SKM-1 (cell line): ENCODE measurements at regions not wholly inside any gene's neighbourhood (a gene's known extent, or its start where the extent isn't known, plus 50 kb on each side); places are given as distances from the start of the nearest gene placed in this dataset.
"Not testable (repeated sequence)": the region's sequence is repeated elsewhere in the genome, so short reads cannot be mapped to it uniquely, and the experiment has no call there.

Experiments used
- DNase-seq: peaks from one replicate; lab custom pipeline; 2025; ENCODE audit not compliant: unreplicated experiment; lab: John Stamatoyannopoulos, UW

DNA sequence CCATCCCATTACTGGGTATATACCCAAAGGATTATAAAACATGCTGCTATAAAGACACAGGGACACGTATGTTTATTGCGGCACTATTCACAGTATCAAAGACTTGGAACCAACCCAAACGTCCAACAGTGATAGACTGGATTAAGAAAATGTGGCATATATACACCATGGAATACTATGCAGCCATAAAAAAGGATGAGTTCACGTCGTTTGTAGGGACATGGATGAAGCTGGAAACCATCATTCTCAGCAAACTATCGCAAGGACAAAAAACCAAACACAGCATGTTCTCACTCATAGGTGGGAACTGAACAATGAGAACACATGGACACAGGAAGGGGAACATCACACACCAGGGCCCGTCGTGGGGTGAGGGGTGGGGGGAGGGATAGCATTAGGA is 106.1 kb downstream of the CHD1L start:
- DNase-seq: not testable (repeated sequence)

DNA sequence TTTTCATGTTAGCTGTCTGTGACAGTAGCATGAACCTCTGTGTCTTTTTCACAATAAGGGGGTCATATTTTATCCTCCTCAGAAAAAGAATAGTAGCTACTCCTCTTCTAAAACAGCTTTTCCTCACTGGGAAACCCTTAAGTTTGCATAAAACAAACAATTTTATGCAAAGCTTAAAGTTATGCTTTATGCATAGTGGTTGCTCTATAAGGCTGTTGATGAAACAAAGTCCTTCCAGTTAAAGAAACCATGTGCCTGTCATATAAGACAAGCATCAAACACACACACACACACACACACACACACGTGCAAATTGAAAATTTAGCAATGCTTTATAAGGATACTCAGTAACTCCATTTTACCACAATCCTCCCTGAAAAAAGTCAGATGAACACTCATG is 107.0 kb downstream of the CHD1L start:
- no peak for DNase-seq

DNA sequence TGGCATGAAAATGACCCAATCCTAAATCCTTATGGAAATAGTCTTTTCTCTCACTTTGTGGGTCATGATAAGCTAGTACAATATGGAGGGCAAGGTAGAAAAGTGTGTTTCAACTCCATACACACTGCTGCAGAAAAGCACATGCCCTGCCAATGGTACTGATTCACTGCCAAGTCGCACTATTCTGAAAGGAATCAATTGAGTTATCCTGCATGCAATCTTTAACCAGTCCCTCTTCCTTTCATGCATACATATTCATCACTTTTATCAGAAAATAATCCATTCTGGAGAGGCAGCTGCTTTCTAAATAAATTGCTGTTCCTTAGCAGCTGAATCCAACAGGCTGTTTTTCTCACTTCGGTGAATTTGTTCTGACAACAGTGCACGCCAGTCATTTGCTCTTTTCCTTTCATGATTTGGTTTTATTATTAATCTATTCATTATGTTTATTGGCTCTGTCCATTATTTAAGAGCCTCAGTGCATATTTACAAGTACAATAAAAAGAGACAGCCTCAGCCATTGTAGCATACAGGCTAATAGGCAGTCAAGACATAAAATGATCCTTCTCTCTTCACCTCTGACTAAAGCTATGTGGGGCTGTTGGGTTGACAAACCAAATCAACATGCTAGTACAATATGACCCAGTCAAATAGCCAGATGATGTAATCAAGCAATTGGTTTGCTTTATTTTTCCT is 108.8 kb downstream of the CHD1L start:
- no peak for DNase-seq

DNA sequence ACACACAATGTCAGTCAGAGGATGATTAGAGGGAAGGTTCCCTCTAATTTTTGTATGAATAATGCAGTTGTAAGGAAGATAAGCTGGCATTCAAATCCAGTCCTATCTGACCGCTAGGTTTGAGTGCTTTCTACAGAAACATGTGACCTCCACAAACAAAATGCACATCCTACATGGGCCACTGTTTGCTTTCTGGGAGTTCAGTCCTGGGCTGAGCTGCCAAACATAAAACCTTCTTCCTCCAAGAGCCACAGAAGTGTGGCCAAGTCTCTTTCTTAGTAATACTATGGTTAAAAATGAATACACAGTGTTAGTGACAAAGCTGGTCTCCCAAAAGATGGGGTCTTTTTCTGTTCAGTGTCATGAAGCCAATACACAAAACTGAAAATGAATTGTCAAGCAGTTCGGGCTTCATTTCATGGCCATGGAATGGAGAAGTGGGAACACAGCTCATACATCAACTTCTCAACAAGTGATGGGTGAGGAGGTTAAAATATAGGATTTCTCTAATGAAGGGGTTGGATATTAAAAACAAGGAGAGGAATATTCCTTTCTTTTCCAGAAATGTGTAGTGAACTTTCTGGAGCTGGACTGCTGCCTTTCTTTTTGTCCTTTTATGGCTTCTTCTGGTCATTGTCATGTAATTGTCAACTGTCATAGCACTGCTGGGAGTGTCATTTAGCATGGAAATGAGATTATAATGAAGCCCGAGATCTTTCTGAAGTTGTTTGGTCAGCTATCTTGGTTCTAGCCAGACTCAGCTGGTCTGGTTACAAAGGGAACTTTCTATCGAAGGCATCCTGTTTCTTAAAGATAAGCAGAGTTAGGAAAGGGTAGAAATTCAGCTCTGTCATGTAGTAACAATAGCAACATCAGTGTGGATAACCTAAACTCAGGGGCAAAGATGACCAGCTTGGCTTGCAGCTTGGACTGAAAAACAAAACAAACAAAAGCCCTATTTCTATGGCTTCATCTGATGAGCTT is 135.1 kb downstream of the CHD1L start:
- DNase-seq: no peak

DNA sequence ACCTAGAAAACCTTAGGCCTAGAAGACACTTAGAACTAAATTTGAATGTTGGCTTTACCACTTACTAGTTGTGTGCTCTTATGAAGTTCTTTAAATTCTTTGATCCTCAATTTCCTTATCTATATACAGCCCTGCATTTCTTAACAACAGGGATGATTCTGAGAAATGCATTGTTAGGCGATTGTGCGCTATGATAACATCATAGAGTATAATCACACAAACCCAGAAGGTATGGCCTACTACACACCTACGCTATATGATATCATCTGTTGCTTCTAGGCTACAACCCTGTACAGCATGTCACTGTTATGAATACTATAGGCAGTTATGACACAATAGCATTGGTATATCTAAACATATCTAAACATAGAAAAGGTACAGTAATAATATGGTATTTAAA is 137.4 kb downstream of the CHD1L start:
- DNase-seq: no peak

DNA sequence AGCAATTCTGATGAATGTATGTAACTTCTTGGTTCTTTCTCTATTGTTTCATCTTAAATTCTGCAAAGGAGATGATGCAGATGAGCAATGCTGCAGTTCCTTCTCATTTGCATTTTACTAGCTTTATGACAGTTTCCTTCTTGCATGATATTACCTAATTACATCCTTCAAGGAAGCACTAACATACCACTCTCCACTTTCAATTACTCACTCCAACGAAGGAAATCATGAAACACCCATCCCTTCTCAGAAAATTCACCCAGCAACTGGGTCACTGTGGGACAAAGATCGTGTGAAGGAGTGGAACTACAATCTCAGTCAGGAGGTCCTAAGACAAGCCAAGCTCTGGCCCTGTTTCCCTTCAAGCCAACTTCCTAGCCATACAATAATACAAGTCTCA is 142.3 kb downstream of the CHD1L start:
- no peak for DNase-seq

DNA sequence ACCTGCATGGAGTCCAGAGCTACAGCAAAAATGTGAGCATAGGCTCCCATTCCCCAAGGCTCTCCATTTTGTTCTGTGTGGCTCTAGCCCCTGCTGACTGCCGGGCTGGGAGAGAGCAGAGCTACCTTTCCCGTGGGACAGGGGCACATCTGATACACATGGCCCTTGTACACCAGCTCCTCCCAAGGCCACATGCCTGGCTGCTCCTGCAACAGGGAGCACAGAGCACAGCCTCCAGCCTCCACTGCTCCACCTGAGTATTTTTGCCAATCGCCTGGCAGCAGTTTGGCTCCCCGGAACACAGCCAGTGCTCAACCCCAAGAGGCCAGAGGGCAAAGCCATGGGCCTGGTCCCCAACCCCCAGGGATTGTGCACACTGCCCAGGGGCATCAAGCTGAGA is 146.5 kb downstream of the CHD1L start:
- no peak for DNase-seq

DNA sequence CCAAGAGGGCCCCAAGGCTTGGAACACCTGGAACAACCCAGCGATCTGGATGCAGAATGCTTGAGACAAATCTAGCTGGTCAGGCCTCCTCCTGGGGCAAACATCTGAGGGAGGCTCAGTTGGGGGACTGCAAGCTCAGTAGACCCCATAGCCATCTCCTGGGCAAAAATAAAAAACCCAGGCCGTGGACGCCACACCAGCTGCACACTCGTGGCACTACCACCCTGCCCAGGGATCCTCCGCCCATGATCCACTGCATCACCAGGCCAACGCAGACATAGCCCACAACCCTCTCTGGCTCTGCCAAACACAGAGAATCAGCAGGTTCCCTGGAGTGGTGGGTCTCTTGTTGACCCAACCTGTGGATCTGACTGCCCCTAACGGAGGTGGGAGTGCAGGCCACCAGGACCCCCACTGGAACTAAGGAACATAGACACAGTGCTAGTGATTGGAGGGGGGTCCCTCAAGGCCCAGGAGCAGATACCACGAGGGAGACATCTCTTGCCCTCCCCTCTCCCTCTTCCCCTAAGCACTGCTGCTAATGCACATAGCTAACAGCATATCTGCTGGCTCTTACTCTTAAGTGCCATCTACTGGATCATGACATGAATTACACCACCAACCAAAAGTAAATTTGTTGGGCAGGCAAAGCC is 147.2 kb downstream of the CHD1L start:
- DNase-seq: peak; percentile 32

DNA sequence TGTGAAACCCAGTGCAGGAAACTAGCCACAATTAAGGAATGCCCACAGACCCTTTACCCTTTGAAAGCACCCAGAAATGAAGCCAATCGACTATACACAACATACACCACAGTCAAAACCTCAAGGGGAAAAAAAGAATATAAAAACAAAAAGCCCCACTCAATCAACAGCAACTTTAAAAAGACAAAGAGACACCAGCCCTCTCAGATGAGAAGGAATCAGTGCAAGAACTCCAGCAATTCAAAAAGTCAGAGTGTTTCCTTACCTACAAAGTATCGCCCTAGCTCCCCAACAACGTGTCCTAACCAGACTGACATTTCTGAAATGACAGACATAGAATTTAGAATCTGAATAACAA is 147.7 kb downstream of the CHD1L start:
- DNase-seq: no peak

DNA sequence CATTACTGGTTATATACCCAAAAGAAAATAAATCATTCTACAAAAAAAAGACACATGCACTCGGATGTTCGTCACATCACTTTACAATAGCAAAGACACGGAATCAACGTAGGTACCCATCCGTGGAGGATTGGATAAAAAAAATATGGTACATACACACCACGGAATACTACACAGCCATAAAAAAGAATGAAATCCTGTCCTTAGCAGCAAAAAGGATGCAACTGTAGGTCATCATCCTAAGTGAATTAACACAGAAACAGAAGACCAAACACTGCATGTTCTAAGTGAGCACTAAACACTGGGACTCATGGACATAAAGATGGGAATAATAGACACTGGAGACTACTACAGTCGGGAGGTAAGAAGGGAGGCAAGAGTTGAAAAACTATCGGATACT is 148.6 kb downstream of the CHD1L start:
- no peak for DNase-seq

DNA sequence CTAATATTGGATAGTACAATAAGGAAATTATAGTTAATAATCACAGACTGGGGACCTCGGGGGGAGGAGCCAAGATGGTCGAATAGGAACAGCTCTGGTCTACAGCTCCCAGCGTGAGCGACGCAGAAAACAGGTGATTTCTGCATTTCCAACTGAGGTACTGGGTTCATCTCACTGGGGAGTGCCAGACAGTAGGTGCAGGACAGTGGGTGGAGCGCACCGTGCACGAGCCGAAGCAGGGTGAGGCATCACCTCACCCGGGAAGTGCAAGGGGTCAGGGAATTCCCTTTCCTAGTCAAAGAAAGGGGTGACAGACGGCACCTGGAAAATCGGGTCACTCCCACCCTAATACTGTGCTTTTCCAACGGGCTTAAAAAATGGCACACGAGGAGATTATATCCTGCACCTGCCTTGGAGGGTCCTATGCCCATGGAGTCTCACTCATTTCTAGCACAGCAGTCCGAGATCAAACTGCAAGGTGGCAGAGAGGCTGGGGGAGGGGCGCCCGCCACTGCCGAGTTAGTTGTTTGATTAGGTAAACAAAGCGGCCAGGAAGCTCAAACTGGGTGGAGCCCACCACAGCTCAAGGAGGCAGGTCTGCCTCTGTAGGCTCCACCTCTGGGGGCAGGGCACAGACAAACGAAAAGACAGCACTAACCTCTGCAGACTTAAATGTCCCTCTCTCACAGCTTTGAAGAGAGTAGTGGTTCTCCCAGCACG is 138.8 kb upstream of the BCL9 start:
- not testable (repeated sequence) for DNase-seq

DNA sequence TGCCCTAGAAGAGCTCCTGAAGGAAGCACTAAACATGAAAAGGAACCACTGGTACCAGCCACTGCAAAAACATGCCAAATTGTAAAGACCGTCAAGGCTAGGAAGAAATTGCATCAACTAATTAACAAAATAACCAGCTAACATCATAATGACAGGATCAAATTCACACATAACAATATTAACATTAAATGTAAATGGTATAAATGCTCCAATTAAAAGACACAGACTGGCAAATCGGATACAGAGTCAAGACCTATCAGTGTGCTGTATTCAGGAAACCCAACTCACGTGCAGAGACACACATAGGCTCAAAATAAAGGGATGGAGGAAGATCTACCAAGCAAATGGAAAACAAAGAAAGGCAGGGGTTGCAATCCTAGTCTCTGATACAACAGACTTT is 137.0 kb upstream of the BCL9 start:
- not testable (repeated sequence) for DNase-seq

DNA sequence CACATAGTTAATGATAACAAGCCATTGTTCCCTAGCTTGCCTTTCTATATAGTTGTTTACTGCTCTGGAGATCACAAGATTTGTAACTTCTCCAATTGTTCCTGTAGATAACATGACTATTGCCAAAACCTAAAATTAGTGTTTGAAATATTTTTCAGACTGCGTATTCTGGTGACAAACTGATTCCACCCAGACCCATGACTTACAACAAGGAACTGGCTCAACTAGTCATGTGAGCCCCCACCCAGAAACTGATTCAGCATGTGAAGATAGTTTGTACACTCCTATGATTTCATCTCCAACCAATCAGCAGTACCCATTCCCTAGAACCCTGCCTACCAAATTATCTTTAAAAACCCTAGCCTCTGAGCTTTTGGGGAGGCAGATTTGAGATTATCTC is 131.4 kb upstream of the BCL9 start:
- DNase-seq: no peak

DNA sequence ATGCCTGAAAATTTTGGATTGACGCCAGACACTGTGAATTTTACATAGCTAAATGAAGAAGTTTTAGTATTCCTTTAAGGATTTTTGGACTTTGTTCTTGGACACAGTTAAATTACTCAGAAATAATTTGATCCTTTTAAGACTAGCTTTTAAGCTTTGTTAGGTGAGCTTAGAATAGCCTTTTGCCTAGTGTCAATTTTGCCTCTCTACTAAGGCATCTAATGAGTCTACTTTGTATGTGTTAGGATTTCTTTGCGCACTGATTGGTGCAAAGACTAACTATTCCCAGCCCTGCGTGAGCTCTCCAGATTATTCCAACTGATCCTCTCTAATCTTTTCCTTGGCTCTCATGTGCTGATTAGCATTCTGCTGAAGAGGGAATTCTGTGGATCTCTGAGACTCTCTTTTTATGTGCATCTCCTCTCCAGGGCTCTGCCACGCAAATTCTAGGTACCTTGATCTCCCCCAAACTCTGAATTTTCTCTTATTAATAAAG is 128.1 kb upstream of the BCL9 start:
- no peak for DNase-seq

DNA sequence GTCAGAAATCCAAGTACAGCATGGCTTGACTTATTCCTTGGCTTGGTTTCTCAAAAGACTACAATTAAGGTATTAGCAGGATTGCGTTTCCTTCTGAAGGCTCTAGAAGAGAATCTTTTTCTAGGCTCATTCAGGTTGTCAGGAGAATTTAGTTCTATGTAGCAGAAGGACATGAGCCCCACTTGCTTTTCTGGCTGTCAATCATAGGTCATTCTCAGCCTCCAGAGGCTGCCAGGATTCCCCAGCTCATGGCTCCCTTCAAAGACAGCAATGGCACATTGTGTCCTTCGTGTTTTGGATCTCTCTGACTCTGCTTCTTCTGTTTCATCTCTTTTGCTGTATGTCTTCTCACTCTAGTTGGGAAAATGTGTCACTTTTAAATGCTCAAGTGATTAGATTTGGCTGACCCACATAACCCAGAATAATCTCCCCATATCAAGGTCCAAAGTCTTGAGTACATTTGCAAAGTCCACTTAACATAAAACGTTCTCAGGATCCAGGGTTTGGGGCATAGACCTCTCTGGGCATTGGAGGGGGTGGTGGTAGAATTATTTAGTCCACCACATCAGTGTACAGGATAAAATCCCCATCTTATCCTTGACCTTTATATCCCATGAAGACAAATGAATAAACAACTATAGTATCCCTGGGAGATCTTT is 126.7 kb upstream of the BCL9 start:
- no peak for DNase-seq

DNA sequence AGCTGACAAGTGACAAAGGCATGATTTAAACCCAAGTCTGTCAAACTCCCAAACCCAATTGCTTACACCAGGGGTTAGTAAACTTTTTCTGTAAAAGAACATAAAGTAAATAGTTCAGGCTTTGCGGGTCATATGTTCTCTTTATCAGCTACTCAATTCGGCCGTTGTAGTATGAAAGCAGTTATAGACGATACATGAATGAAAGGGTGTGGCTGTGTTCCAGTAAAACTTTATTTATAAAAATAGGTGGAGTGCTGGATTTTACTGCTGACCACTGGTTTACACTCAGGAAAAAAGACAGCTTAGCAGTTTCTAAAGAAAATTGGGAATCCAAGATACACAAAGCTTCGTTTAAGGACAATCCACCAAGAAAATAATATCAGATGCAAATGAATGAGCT is 124.3 kb upstream of the BCL9 start:
- no peak for DNase-seq

DNA sequence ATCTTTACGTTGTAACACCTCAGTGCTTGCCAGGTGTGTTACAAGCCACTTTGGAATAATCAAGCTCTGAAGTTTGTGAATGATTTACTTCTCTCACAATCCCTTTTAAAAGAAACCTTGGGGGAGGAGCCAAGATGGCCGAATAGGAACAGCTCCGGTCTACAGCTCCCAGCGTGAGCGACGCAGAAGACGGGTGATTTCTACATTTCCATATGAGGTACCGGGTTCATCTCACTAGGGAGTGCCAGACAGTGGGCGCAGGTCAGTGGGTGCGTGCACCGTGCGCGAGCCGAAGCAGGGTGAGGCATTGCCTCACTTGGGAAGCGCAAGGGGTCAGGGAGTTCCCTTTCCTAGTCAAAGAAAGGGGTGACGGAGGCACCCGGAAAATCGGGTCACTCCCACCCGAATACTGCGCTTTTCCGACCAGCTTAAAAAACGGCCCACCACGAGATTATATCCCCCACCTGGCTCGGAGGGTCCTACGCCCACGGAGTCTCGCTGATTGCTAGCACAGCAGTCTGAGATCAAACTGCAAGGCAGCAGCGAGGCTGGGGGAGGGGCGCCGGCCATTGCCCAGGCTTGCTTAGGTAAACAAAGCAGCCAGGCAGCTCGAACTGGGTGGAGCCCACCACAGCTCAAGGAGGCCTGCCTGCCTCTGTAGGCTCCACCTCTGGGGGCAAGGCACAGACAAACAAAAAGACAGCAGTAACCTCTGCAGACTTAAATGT is 118.0 kb upstream of the BCL9 start:
- DNase-seq: not testable (repeated sequence)

DNA sequence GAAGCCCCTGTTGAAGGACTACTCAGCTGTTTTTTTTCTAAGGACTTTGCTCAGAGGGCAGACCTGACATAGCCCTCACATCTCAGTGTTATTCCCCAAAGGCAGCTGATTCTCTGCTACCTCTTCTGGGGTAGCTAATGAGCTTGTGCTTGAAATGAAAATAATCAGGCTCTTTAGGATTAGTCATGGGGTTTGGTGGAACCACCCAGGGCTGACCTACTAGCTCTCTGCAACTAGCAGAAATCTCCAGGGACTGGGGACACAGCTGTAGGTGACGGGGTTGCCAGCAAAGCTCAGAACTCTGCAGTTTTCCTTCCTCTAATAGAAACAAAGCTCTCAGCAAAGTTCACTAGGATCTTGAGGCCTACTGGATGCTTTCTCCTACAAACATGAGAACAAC is 106.4 kb upstream of the BCL9 start:
- DNase-seq: no peak

DNA sequence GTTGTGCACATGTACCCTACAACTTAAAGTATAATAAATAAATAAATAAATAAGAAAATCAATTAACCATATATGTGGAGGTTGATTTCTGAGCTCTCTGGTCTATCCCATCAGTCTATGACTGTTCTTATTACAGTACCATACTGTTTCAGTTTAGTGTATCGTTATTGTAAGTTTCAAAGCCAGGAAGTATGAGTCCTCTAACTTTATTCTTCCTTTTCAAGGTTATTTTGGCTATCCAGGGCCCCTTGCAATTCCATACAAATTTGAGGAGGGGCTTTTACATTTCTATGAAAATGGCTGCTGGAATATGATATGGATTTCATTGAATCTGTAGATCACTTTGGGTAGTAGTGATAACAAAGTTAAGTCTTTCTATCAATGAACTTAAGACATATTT is 96.9 kb upstream of the BCL9 start:
- DNase-seq: no peak

DNA sequence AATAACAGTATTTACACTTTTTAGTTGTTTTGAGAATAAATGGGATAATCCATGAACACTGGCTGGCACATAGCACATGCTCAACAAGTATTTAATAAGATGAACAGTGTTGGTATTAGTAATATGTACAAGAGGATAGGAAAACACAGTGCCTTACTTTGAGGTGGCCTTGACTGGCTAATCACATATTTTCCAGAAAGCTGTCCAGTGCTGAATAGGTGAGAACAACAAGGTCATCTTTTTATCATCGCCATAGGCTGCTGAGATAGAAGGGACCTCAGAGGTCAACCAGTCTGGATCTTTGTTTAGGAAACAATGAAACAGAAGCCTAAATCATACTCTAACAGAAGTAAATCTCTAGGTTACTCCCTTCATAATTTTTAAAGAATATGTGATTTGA is 89.7 kb upstream of the BCL9 start:
- no peak for DNase-seq
